ENCODE measurements at regions not wholly inside any gene's neighbourhood (a gene's known extent, or its start where the extent isn't known, plus 50 kb on each side); places are given as distances from the start of the nearest gene placed in this dataset.

GRCh38 chr9:100933656-100934055, 94.9 kb upstream of the PLPPR1 start:
- no peak overlapping the region for H3K27ac ChIP-seq
- no peak for ATAC-seq (replicated peaks in 6 of 8)
- WGBS, 10 experiments, result 0 to 100% (median 50%) methylated on average over 1 to 2 of the region's 2 CpGs; no CpG with 5 or more reads in 3 of the 10 experiments
- in situ Hi-C loops (cut with MboI; ENCODE audit: low pct_unique_long_range_greater_than_20kb in 2 of 9, low sequenced_read_pairs in 9 of 9, unreplicated experiment in 9 of 9), result no loop called here
- H3K4me1 ChIP-seq (replicated peaks in 1 of 2), result no peaks in the 10 kb centered on the region
- no peak overlapping the region for H3K4me3 ChIP-seq

- Histone ChIP-seq H3K4me3 (no peak overlapping the region), H3K27ac (no peak overlapping the region), H3K4me1 (replicated peaks in 1 of 2) (no peaks in the 10 kb centered on the region)
- WGBS, 10 experiments, result 0 to 83% (median 77%) methylated on average over 1 to 3 of the region's 3 CpGs; no CpG with 5 or more reads in 5 of the 10 experiments
- in situ Hi-C loops (cut with MboI; ENCODE audit: low pct_unique_long_range_greater_than_20kb in 2 of 9, low sequenced_read_pairs in 9 of 9, unreplicated experiment in 9 of 9), result no loop called here
- ATAC-seq (replicated peaks in 6 of 8), result no peak
Measured at GRCh38 chr9:100937382-100937781, 91.1 kb upstream of the PLPPR1 start.

GRCh38 chr9:100938507-100938906, 90.0 kb upstream of the PLPPR1 start:
- H3K27ac ChIP-seq, result no peak overlapping the region
- in situ Hi-C loops (cut with MboI; ENCODE audit: low pct_unique_long_range_greater_than_20kb in 2 of 9, low sequenced_read_pairs in 9 of 9, unreplicated experiment in 9 of 9), result no loop called here
- no peak overlapping the region for H3K4me3 ChIP-seq
- no peak for ATAC-seq (replicated peaks in 6 of 8)
- 17 to 60% methylated on average over 1 of the region's 1 CpG; no CpG with 5 or more reads in 8 of the 10 experiments for WGBS, 10 experiments
- H3K4me1 ChIP-seq (replicated peaks in 1 of 2), result no peaks in the 10 kb centered on the region

GRCh38 chr9:100939636-100940035, 88.9 kb upstream of the PLPPR1 start:
- H3K4me3 ChIP-seq, result no peak overlapping the region
- no peak overlapping the region for H3K27ac ChIP-seq
- no peak for ATAC-seq (replicated peaks in 6 of 8)
- in situ Hi-C loops (cut with MboI; ENCODE audit: low pct_unique_long_range_greater_than_20kb in 2 of 9, low sequenced_read_pairs in 9 of 9, unreplicated experiment in 9 of 9), result no loop called here
- no peaks in the 10 kb centered on the region for H3K4me1 ChIP-seq (replicated peaks in 1 of 2)

GRCh38 chr9:100959226-100959625, 69.3 kb upstream of the PLPPR1 start:
- no peak for ATAC-seq (replicated peaks in 6 of 8)
- Histone ChIP-seq H3K4me1 (replicated peaks in 1 of 2) (no peaks in the 10 kb centered on the region), H3K27ac (no peak overlapping the region), H3K4me3 (no peak overlapping the region)
- in situ Hi-C loops (cut with MboI; ENCODE audit: low pct_unique_long_range_greater_than_20kb in 2 of 9, low sequenced_read_pairs in 9 of 9, unreplicated experiment in 9 of 9), result no loop called here
- WGBS, 10 experiments, result 0 to 100% (median 92%) methylated on average over 1 to 3 of the region's 3 CpGs; no CpG with 5 or more reads in 1 of the 10 experiments
